ENCODE measurements at regions not wholly inside any gene's neighbourhood (a gene's known extent, or its start where the extent isn't known, plus 50 kb on each side); places are given as distances from the start of the nearest gene placed in this dataset.

DNA sequence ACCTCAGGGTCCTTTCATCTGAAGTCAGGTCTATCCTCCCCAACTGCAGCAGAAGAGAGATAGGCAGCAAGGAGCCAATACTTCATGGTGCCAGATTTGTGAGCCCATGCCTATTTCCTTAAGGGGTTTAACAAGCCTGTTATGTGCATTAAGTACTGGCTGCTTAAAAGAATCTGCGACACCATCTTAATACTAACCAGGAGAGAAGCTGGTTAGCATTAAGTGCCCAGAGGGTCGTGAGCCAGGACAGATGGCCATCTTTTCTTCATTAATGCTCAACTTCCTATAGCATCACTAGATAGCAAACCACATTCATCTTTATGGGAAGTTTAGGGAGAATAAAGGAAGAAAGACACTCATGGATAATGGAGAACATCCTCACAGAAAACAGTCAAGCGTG is 289.1 kb downstream of the ETAA1 start:
- Histone ChIP-seq H3K27ac (ENCODE audit: low read depth, low read length, poor library complexity, severe bottlenecking) (no peak overlapping the region), H3K36me3 (ENCODE audit: insufficient read depth, low read length, poor library complexity, severe bottlenecking) (no peaks in the 10 kb centered on the region), H3K4me1 (ENCODE audit: insufficient read depth, low read length, poor library complexity, severe bottlenecking) (no peaks in the 10 kb centered on the region), H3K27me3 (replicated peaks; ENCODE audit: insufficient read depth, low read depth, low read length, poor library complexity) (no peaks in the 10 kb centered on the region), H3K9me3 (ENCODE audit: low read depth, low read length, poor library complexity, severe bottlenecking) (no peaks in the 10 kb centered on the region), H3K4me3 (ENCODE audit: low read depth, low read length, poor library complexity, severe bottlenecking) (no peak overlapping the region)
- no peak for DNase-seq (ENCODE audit: low spot score)
- intact Hi-C loops (cut with micrococcal nuclease; ENCODE audit: unreplicated experiment), result no loop called here
- BruUV-seq (replicated peaks), result no TSS peak
- TF ChIP-seq, protein P1, sequence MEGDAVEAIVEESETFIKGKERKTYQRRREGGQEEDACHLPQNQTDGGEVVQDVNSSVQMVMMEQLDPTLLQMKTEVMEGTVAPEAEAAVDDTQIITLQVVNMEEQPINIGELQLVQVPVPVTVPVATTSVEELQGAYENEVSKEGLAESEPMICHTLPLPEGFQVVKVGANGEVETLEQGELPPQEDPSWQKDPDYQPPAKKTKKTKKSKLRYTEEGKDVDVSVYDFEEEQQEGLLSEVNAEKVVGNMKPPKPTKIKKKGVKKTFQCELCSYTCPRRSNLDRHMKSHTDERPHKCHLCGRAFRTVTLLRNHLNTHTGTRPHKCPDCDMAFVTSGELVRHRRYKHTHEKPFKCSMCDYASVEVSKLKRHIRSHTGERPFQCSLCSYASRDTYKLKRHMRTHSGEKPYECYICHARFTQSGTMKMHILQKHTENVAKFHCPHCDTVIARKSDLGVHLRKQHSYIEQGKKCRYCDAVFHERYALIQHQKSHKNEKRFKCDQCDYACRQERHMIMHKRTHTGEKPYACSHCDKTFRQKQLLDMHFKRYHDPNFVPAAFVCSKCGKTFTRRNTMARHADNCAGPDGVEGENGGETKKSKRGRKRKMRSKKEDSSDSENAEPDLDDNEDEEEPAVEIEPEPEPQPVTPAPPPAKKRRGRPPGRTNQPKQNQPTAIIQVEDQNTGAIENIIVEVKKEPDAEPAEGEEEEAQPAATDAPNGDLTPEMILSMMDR (conservative IDR thresholded peaks at IDR 0.05; ENCODE audit: low read depth, low read length), result no peak
- no peak for TF ChIP-seq EZH2 (IDR thresholded peaks at IDR 0.05; ENCODE audit: borderline replicate concordance, low read depth, low read length, poor library complexity, severe bottlenecking)
- POLR2A ChIA-PET (ENCODE audit: low non-redundant PET), result no interaction called here
- CTCF ChIA-PET, result no interaction called here

DNA sequence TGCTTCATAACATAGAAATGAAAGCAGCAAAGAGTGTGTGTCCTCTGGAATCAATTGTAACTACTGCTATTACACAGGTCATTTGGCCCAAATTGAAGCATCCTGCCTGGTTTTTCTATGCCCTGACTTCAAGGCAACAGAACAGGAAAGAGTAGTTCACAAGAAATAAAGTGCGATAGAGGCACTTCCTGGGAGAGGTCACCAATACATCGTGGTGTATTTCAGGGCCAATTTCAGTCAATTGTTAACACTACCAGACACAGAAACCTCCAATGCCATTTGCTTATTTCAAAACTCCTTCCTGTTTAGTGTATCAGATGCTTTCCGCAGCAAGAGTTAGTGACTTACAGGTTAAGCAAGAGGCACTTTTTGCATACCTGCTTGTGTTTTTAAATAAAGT is 292.1 kb downstream of the ETAA1 start:
- ChIA-PET CTCF (no interaction called here), POLR2A (ENCODE audit: low non-redundant PET) (no interaction called here)
- Histone ChIP-seq H3K27me3 (replicated peaks; ENCODE audit: insufficient read depth, low read depth, low read length, poor library complexity) (no peaks in the 10 kb centered on the region), H3K4me3 (ENCODE audit: low read depth, low read length, poor library complexity, severe bottlenecking) (no peak overlapping the region), H3K4me1 (ENCODE audit: insufficient read depth, low read length, poor library complexity, severe bottlenecking) (no peaks in the 10 kb centered on the region), H3K27ac (ENCODE audit: low read depth, low read length, poor library complexity, severe bottlenecking) (no peak overlapping the region), H3K36me3 (ENCODE audit: insufficient read depth, low read length, poor library complexity, severe bottlenecking) (no peaks in the 10 kb centered on the region), H3K9me3 (ENCODE audit: low read depth, low read length, poor library complexity, severe bottlenecking) (no peaks in the 10 kb centered on the region)
- no TSS peak for BruUV-seq (replicated peaks)
- intact Hi-C loops (cut with micrococcal nuclease; ENCODE audit: unreplicated experiment), result no loop called here
- TF ChIP-seq, protein P1 (conservative IDR thresholded peaks at IDR 0.05; ENCODE audit: low read depth, low read length), result no peak
- no peak for DNase-seq (ENCODE audit: low spot score)

DNA sequence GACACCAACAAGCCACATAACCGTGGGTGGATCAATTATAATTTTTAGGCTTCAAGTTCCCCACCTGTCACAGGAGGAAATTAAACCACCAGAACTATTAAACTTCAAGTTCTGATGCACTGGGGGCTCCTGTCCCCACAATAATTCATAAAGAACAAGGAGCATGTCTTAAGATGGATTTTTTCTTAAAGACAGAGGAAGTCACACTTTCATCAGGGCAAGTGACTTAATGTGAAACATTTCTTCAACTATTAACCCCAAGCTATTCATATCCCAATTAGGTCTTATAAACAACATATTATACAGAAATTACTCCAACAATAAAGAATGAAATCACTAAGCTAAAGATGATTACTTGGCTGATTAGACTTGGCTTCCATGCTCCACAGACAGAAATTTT is 292.5 kb downstream of the ETAA1 start:
- Histone ChIP-seq H3K27me3 (replicated peaks; ENCODE audit: insufficient read depth, low read depth, low read length, poor library complexity) (no peaks in the 10 kb centered on the region), H3K36me3 (ENCODE audit: insufficient read depth, low read length, poor library complexity, severe bottlenecking) (no peaks in the 10 kb centered on the region), H3K9me3 (ENCODE audit: low read depth, low read length, poor library complexity, severe bottlenecking) (no peaks in the 10 kb centered on the region), H3K27ac (ENCODE audit: low read depth, low read length, poor library complexity, severe bottlenecking) (no peak overlapping the region), H3K4me3 (ENCODE audit: low read depth, low read length, poor library complexity, severe bottlenecking) (no peak overlapping the region), H3K4me1 (ENCODE audit: insufficient read depth, low read length, poor library complexity, severe bottlenecking) (no peaks in the 10 kb centered on the region)
- ChIA-PET POLR2A (ENCODE audit: low non-redundant PET) (no interaction called here), CTCF (no interaction called here)
- TF ChIP-seq, protein P1 (conservative IDR thresholded peaks at IDR 0.05; ENCODE audit: low read depth, low read length), result no peak
- no peak for TF ChIP-seq EZH2 (IDR thresholded peaks at IDR 0.05; ENCODE audit: borderline replicate concordance, low read depth, low read length, poor library complexity, severe bottlenecking)
- no peak for DNase-seq (ENCODE audit: low spot score)
- no TSS peak for BruUV-seq (replicated peaks)
- intact Hi-C loops (cut with micrococcal nuclease; ENCODE audit: unreplicated experiment), result no loop called here
